ENCODE measurements at regions not wholly inside any gene's neighbourhood (a gene's known extent, or its start where the extent isn't known, plus 50 kb on each side); places are given as distances from the start of the nearest gene placed in this dataset.

GRCh38 chr3:111244760-111245159, 173.1 kb downstream of the NECTIN3 start:
- no peak overlapping the region for H3K27ac ChIP-seq (ENCODE audit: low read depth, low read length)
- no peaks in the 10 kb centered on the region for H3K36me3 ChIP-seq (ENCODE audit: control insufficient read depth in 1 of 2, insufficient read depth in 2 of 2, low read length in 2 of 2)
- ChIA-PET CTCF (no interaction called here), RAD21 (ENCODE audit: low non-redundant PET in 1 of 2, low total read pairs in 2 of 2, uncharacterized antibody in 2 of 2, unreplicated experiment in 2 of 2) (no interaction called here), POLR2A (no interaction called here)
- no TSS peak for BruUV-seq (replicated peaks)
- no peak overlapping the region for H3K9ac ChIP-seq (ENCODE audit: low read length)
- no peak overlapping the region for H3K4me2 ChIP-seq (ENCODE audit: low read length)
- no peaks in the 10 kb centered on the region for H3K79me2 ChIP-seq (ENCODE audit: insufficient read depth, low read length)
- no peaks in the 10 kb centered on the region for H3K27me3 ChIP-seq (ENCODE audit: insufficient read depth, low read length)
- peaks cover 0 to 5% of the 10 kb centered on the region in 2 experiments; a peak in 1 of 4 replicates for H3K4me1 ChIP-seq (ENCODE audit: control insufficient read depth in 1 of 2, insufficient read depth in 2 of 2, low read length in 2 of 2)
- no peaks in the 10 kb centered on the region for H4K20me1 ChIP-seq (ENCODE audit: insufficient read depth)
- no peaks in the 10 kb centered on the region for H3K9me2 ChIP-seq (ENCODE audit: insufficient read depth)
- H3K4me3 ChIP-seq (replicated peaks in 1 of 2; ENCODE audit: low read depth in 1 of 2, low read length in 2 of 2), result no peak overlapping the region
- H2AFZ ChIP-seq (ENCODE audit: low read depth, low read length, poor library complexity, severe bottlenecking), result no peak overlapping the region
- intact Hi-C loops (cut with micrococcal nuclease), result no loop called here
- DNase-seq (ENCODE audit: low read depth, low spot score) (no peak), ATAC-seq (no peak)
- peaks cover 0 to 2% of the 10 kb centered on the region in 2 experiments; a peak in 1 of 4 replicates for H3K9me3 ChIP-seq (ENCODE audit: control insufficient read depth in 1 of 2, insufficient read depth in 1 of 2, low read depth in 1 of 2, low read length in 2 of 2)
- TF ChIP-seq TCF7L2 (IDR thresholded peaks at IDR 0.05; ENCODE audit: borderline replicate concordance, extremely low read depth, insufficient read depth, insufficient read length) (no peak), ZFX (IDR thresholded peaks at IDR 0.05) (no peak), SRF (IDR thresholded peaks at IDR 0.05; ENCODE audit: low read depth) (no peak)

GRCh38 chr3:111246967-111247760, 175.5 kb downstream of the NECTIN3 start:
- Histone ChIP-seq H3K9me3 (ENCODE audit: control insufficient read depth in 1 of 2, insufficient read depth in 1 of 2, low read depth in 1 of 2, low read length in 2 of 2) (peaks cover 0 to 2% of the 10 kb centered on the region in 2 experiments; a peak in 1 of 4 replicates), H4K20me1 (ENCODE audit: insufficient read depth) (no peaks in the 10 kb centered on the region), H3K9me2 (ENCODE audit: insufficient read depth) (no peaks in the 10 kb centered on the region), H2AFZ (ENCODE audit: low read depth, low read length, poor library complexity, severe bottlenecking) (no peak overlapping the region), H3K27ac (ENCODE audit: low read depth, low read length) (no peak overlapping the region), H3K27me3 (ENCODE audit: insufficient read depth, low read length) (no peaks in the 10 kb centered on the region), H3K9ac (ENCODE audit: low read length) (no peak overlapping the region), H3K4me3 (replicated peaks in 1 of 2; ENCODE audit: low read depth in 1 of 2, low read length in 2 of 2) (no peak overlapping the region), H3K36me3 (ENCODE audit: control insufficient read depth in 1 of 2, insufficient read depth in 2 of 2, low read length in 2 of 2) (no peaks in the 10 kb centered on the region), H3K4me2 (ENCODE audit: low read length) (no peak overlapping the region), H3K79me2 (ENCODE audit: insufficient read depth, low read length) (no peaks in the 10 kb centered on the region), H3K4me1 (ENCODE audit: control insufficient read depth in 1 of 2, insufficient read depth in 2 of 2, low read length in 2 of 2) (peaks cover 0 to 5% of the 10 kb centered on the region in 2 experiments; a peak in 1 of 4 replicates)
- BruUV-seq (replicated peaks), result no TSS peak
- no peak for DNase-seq (ENCODE audit: low read depth, low spot score)
- no peak for ATAC-seq
- intact Hi-C loops (cut with micrococcal nuclease), result no loop called here
- ChIA-PET RAD21 (ENCODE audit: low non-redundant PET in 1 of 2, low total read pairs in 2 of 2, uncharacterized antibody in 2 of 2, unreplicated experiment in 2 of 2) (no interaction called here), CTCF (no interaction called here), POLR2A (no interaction called here)
- TF ChIP-seq CTCF (IDR thresholded peaks at IDR 0.05 in 2 of 3, conservative IDR thresholded peaks at IDR 0.05 in 1 of 3; ENCODE audit: borderline replicate concordance in 1 of 3, insufficient read depth in 1 of 3, low read depth in 2 of 3, low read length in 2 of 3), result no peak
- TF ChIP-seq CEBPB (IDR thresholded peaks at IDR 0.05; ENCODE audit: low read depth), result no peak
- no peak for TF ChIP-seq SP1 (IDR thresholded peaks at IDR 0.05; ENCODE audit: low read depth)
- TF ChIP-seq, protein P1, sequence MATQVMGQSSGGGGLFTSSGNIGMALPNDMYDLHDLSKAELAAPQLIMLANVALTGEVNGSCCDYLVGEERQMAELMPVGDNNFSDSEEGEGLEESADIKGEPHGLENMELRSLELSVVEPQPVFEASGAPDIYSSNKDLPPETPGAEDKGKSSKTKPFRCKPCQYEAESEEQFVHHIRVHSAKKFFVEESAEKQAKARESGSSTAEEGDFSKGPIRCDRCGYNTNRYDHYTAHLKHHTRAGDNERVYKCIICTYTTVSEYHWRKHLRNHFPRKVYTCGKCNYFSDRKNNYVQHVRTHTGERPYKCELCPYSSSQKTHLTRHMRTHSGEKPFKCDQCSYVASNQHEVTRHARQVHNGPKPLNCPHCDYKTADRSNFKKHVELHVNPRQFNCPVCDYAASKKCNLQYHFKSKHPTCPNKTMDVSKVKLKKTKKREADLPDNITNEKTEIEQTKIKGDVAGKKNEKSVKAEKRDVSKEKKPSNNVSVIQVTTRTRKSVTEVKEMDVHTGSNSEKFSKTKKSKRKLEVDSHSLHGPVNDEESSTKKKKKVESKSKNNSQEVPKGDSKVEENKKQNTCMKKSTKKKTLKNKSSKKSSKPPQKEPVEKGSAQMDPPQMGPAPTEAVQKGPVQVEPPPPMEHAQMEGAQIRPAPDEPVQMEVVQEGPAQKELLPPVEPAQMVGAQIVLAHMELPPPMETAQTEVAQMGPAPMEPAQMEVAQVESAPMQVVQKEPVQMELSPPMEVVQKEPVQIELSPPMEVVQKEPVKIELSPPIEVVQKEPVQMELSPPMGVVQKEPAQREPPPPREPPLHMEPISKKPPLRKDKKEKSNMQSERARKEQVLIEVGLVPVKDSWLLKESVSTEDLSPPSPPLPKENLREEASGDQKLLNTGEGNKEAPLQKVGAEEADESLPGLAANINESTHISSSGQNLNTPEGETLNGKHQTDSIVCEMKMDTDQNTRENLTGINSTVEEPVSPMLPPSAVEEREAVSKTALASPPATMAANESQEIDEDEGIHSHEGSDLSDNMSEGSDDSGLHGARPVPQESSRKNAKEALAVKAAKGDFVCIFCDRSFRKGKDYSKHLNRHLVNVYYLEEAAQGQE (IDR thresholded peaks at IDR 0.05; ENCODE audit: low read depth), result no peak
- TF ChIP-seq ZFX (IDR thresholded peaks at IDR 0.05), result no peak
- no peak for TF ChIP-seq POLR2AphosphoS5 (IDR thresholded peaks at IDR 0.05; ENCODE audit: low read depth, low read length)
- no peak for TF ChIP-seq FOSL1 (IDR thresholded peaks at IDR 0.05; ENCODE audit: low read depth)
- no peak for TF ChIP-seq POLR2A (IDR thresholded peaks at IDR 0.05; ENCODE audit: borderline replicate concordance, extremely low read depth, insufficient read depth, insufficient read length)
- TF ChIP-seq, protein P2, sequence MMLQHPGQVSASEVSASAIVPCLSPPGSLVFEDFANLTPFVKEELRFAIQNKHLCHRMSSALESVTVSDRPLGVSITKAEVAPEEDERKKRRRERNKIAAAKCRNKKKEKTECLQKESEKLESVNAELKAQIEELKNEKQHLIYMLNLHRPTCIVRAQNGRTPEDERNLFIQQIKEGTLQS (IDR thresholded peaks at IDR 0.05), result no peak
- no peak for TF ChIP-seq ZNF274 (IDR thresholded peaks at IDR 0.05; ENCODE audit: low read depth, low read length)
- TF ChIP-seq EZH2 (IDR thresholded peaks at IDR 0.05), result no peak
- TF ChIP-seq JUND (IDR thresholded peaks at IDR 0.05), result no peak
- no peak for TF ChIP-seq SIN3A (IDR thresholded peaks at IDR 0.05; ENCODE audit: low read depth)
- TF ChIP-seq EGR1 (IDR thresholded peaks at IDR 0.05; ENCODE audit: low read depth), result no peak
- TF ChIP-seq SRF (IDR thresholded peaks at IDR 0.05; ENCODE audit: low read depth), result no peak

Measured in HCT116 (cell line).